ENCODE measurements at regions not wholly inside any gene's neighbourhood (a gene's known extent, or its start where the extent isn't known, plus 50 kb on each side); places are given as distances from the start of the nearest gene placed in this dataset.

GRCh38 chr18:40048253-40048652 lies 1906.8 kb upstream of the PIK3C3 start (continued):
- TF ChIP-seq, protein P1, sequence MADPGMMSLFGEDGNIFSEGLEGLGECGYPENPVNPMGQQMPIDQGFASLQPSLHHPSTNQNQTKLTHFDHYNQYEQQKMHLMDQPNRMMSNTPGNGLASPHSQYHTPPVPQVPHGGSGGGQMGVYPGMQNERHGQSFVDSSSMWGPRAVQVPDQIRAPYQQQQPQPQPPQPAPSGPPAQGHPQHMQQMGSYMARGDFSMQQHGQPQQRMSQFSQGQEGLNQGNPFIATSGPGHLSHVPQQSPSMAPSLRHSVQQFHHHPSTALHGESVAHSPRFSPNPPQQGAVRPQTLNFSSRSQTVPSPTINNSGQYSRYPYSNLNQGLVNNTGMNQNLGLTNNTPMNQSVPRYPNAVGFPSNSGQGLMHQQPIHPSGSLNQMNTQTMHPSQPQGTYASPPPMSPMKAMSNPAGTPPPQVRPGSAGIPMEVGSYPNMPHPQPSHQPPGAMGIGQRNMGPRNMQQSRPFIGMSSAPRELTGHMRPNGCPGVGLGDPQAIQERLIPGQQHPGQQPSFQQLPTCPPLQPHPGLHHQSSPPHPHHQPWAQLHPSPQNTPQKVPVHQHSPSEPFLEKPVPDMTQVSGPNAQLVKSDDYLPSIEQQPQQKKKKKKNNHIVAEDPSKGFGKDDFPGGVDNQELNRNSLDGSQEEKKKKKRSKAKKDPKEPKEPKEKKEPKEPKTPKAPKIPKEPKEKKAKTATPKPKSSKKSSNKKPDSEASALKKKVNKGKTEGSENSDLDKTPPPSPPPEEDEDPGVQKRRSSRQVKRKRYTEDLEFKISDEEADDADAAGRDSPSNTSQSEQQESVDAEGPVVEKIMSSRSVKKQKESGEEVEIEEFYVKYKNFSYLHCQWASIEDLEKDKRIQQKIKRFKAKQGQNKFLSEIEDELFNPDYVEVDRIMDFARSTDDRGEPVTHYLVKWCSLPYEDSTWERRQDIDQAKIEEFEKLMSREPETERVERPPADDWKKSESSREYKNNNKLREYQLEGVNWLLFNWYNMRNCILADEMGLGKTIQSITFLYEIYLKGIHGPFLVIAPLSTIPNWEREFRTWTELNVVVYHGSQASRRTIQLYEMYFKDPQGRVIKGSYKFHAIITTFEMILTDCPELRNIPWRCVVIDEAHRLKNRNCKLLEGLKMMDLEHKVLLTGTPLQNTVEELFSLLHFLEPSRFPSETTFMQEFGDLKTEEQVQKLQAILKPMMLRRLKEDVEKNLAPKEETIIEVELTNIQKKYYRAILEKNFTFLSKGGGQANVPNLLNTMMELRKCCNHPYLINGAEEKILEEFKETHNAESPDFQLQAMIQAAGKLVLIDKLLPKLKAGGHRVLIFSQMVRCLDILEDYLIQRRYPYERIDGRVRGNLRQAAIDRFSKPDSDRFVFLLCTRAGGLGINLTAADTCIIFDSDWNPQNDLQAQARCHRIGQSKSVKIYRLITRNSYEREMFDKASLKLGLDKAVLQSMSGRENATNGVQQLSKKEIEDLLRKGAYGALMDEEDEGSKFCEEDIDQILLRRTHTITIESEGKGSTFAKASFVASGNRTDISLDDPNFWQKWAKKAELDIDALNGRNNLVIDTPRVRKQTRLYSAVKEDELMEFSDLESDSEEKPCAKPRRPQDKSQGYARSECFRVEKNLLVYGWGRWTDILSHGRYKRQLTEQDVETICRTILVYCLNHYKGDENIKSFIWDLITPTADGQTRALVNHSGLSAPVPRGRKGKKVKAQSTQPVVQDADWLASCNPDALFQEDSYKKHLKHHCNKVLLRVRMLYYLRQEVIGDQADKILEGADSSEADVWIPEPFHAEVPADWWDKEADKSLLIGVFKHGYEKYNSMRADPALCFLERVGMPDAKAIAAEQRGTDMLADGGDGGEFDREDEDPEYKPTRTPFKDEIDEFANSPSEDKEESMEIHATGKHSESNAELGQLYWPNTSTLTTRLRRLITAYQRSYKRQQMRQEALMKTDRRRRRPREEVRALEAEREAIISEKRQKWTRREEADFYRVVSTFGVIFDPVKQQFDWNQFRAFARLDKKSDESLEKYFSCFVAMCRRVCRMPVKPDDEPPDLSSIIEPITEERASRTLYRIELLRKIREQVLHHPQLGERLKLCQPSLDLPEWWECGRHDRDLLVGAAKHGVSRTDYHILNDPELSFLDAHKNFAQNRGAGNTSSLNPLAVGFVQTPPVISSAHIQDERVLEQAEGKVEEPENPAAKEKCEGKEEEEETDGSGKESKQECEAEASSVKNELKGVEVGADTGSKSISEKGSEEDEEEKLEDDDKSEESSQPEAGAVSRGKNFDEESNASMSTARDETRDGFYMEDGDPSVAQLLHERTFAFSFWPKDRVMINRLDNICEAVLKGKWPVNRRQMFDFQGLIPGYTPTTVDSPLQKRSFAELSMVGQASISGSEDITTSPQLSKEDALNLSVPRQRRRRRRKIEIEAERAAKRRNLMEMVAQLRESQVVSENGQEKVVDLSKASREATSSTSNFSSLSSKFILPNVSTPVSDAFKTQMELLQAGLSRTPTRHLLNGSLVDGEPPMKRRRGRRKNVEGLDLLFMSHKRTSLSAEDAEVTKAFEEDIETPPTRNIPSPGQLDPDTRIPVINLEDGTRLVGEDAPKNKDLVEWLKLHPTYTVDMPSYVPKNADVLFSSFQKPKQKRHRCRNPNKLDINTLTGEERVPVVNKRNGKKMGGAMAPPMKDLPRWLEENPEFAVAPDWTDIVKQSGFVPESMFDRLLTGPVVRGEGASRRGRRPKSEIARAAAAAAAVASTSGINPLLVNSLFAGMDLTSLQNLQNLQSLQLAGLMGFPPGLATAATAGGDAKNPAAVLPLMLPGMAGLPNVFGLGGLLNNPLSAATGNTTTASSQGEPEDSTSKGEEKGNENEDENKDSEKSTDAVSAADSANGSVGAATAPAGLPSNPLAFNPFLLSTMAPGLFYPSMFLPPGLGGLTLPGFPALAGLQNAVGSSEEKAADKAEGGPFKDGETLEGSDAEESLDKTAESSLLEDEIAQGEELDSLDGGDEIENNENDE (IDR thresholded peaks at IDR 0.05; ENCODE audit: insufficient replicate concordance, low read length) = no peak
- no peak for TF ChIP-seq POLR2AphosphoS5 (IDR thresholded peaks at IDR 0.05; ENCODE audit: low read depth, low read length)
- TF ChIP-seq BACH1 (IDR thresholded peaks at IDR 0.05; ENCODE audit: low read length) = no peak
- no peak for TF ChIP-seq SIRT6 (IDR thresholded peaks at IDR 0.05; ENCODE audit: low read length)
- TF ChIP-seq ATF3 (IDR thresholded peaks at IDR 0.05; ENCODE audit: insufficient read depth, low read depth, low read length) = no peak
- no peak for TF ChIP-seq POLR2A (IDR thresholded peaks at IDR 0.05; ENCODE audit: control extremely low read depth in 1 of 2, low read depth in 2 of 2, low read length in 2 of 2)
- TF ChIP-seq MAX (IDR thresholded peaks at IDR 0.05) = no peak

Measured in H1 (cell line).